GM19035 (cell line): ENCODE measurements at regions not wholly inside any gene's neighbourhood (a gene's known extent, or its start where the extent isn't known, plus 50 kb on each side); places are given as distances from the start of the nearest gene placed in this dataset.
"Not testable (repeated sequence)": the region's sequence is repeated elsewhere in the genome, so short reads cannot be mapped to it uniquely, and the experiment has no call there.

Experiments used
- ATAC-seq: cut with Tn5 transposase; IDR thresholded peaks from one replicate; pipeline ENCODE4 v1.9.1; 2021; ENCODE audit not compliant: unreplicated experiment

DNA sequence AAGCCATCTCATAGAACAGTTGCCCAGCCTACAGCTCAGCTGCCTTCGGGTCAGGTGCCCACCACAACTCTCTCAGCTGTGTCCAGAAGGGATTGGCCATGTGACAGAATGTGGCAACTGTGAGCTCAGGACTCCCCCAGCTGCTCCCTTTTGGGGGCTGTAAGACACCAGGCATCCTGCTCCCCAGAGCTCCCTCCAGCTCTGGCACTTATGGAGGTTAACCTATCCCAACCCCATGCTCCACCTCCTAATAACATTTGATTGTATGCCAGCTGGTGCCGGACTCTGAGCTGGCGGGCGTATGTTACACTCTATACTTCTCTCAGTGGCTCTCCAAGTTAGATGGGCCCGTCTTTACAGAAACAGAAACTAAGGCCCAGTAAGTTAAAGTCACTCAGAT lies 222.8 kb downstream of the FAM43A start:
- no peak for ATAC-seq

DNA sequence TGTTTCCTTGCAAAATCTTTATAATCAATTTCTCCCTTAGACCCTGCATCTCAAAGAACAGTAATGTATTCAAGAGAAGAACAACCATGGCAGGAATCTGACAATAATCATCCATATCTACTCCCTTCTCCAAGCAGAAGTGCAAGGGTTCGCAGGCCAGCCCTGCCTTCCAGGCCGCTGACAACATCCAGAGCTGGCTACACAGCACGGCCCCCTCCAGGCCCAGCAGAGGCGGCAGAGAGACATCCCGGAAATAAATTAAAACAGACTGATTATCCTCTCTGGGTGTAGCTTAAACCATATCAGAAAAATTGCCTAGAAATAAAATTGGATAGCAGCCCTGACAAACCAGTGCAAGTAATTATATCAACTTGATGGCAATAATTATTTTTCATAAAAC lies 223.3 kb downstream of the FAM43A start:
- no peak for ATAC-seq

- ATAC-seq, result no peak
Measured at GRCh38 chr3:194910414-194910984, 224.8 kb downstream of the FAM43A start.

- no peak for ATAC-seq
Measured at GRCh38 chr3:194913316-194913715, 227.6 kb downstream of the FAM43A start.

DNA sequence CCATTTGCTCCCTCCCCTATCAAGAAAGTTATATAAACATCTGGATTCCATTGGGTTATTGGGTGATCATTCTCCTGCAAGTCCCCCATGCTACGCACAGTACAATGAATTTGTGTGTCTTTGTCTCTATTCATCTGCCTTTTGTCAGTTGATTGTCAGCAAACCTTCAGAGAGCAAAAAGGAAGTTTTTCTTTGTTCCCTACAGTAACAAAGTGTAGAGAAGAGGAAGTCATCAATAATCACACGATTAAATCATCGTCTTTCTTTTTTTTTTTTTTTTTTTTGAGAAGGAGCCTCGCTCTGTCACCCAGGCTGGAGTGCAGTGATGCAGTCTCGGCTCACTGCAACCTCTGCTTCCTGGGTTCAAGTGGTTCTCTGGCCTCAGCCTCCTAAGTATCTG lies 239.2 kb downstream of the FAM43A start:
- not testable (repeated sequence) for ATAC-seq

GRCh38 chr3:194925614-194926013 lies 239.9 kb downstream of the FAM43A start:
- no peak for ATAC-seq

DNA sequence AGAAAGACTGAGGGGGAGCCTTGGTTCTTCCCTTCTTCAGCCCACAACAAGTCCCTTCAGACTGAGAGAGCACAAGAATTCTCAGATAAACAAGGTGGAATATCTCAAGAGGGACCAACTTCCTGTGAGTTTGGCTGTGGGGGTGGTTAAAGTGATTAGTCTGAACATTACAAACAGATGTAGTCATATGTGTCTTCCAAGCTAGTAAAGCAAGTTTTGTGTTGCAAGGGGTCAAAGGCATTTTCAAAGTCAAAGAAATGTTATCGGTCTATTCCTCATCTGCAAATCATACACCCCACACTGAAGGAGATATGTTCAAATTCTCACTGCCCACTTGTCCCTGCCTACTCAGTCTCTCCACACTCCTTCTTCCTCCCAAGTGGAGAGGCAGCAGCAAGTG lies 242.5 kb downstream of the FAM43A start:
- ATAC-seq, result no peak

DNA sequence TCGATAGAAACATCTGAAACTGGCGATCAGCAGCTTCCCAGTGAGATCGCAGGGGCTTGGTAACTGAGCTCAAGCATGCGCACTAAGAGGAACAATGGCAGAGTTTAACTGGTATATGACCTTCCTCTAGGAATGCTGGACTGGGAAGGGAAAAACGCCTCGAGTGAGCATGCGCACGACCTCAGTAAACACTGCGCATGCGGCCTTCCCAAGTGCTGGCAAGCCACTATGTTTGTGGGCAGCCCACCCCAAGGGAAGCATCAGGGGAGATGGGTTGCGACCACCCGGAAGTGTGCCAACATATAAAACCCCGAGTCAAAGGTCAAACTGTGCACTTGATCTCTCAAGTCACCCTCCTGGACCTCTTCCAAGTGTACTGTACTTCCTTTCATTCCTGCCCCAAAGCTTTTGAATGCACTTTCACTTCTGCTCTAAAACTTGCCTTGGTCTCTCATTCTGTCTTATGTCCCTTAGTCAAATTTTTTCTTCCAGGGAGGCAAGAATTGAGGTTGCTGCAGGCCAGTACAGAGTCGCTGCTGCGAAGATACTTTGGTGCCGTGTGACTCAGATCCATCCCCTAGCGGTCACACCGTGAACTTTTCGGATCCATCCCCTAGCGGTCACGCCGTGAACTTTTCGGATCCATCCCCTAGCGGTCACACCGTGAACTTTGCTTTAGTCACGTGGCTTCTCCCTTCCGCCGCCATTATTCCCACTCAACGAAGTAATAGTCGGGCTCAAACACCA lies 243.3 kb downstream of the FAM43A start:
- ATAC-seq, result no peak

DNA sequence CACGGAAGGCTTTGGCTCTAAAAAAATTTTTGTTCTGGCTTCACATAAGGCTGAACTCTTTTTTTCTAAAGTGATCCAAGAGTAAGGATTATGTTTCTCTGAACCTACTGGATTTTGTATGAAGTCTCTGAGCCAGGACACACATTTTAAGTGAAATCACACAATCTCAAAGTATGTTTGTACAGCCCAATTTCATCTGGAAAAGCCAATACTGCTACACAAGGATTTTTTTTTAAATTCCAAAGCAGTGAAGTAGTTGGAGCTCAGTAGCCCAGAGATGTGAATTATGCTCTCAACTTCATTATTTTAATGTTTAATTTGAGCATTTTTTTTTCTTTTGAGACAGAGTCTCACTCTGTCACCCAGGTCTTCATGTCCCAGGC lies 243.9 kb downstream of the FAM43A start:
- no peak for ATAC-seq

GRCh38 chr3:194930377-194931204 lies 244.9 kb downstream of the FAM43A start:
- ATAC-seq, result no peak

DNA sequence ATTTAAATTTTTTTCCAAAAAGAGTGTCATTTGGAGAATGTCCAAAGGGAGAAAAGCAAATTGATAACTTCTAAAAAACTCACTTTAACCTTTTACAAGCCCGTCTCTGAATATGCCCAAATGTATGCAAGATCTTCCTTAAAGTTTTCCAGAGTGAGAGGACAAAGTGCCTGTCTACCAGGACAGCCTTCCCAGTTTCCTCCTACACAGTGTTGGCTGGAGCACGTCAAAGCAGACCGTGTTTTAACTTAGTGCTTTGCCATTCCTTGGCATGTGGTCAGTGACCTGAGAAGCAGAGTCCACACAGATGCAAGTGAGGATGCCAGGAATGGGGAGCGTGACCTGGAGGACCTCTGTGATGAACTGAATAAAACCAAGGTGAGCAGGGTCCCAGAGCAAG lies 245.7 kb downstream of the FAM43A start:
- no peak for ATAC-seq

DNA sequence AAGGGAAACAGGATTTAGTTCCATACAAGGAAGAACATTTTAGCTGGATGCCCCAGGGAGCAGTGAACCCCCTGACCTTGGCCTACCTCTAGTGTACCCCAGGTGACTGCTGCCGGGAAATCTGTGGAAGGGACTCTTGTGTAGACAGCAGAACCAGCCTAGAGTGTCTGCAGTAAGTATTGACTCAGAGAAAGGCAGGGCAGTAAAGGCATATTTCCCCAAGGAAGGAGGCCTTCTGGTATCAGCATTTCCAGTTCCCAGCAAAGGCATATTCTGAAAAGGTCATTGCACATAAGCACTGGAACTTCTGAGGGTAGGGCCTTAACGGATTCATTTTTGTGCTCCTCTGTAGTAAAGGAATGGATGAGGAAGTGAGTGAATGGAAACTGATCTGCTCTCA lies 246.2 kb downstream of the FAM43A start:
- no peak for ATAC-seq

DNA sequence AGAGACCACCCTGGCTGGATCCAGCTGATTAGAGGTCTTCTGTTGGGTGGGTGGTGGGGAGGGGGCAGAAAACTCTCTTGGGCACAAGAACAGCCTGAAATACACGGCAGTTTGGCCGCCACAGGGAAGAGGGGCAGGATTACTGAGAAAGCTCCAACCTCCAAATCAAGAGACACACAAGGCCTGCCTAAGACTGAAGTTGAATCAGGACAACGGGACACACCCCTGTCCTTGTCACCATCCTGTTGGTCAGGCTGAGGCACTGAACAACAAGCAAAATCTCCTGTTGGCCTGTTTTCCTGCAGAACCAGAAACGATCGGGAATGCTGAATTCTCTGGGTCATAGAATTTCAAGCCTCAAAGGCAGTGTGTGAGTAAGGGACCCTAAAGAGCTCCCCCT lies 247.8 kb downstream of the FAM43A start:
- no peak for ATAC-seq

DNA sequence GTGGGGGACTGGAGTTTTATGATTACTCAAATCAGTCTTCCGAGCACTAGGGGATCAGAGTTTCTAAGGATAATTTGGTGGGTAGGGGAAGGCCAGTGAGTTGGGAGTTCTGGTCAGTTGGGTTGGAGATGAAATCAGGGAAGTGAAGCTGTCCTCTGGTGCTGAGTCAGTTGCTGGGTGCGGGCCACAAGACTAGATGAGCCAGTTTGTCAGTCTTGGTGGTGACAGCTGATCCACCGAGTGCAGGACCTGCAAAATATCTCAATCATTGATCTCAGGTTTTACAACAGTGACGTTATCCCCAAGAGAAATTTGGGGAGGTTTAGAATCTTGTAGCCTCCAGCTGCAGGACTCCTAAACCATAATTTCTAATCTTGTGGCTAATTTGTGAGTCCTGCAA lies 249.4 kb downstream of the FAM43A start:
- ATAC-seq, result no peak

DNA sequence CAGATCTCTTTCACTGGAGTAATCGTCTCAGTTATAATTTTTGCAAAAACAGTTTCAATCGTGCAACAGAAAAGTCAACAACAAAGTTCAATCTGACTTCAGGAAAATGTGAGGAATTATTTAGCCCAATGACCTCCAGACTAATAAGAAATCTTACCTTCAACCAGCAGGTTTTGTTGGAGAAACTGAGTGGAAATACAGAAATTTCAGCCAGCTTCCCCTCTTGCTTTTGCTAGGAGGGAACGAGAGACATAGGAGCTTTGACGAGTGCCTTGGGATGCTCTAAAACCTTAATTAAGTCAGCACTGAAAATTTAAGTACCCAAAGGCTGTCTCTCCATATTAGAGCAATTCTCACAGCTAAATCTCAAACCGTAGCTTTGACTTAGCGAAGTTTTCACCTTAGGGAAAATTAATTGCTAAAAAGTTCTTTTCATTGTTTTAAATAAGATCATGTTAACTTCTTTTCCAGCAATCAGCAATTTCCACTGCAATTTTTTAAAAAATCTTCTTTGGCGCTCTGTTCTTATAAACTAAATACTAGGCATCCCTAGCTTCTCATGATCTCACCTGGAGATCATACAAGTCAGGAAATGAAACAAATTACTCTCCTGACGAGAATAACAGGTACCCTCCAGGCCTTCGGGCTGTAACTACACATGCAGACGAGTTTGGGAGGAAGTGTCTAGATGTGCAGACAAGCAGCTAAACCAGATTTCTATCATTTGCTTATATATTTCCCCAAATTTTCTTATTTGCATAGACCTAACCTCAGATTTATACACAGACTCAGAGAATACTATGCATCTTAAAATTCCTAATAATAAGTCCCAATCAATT lies 250.2 kb downstream of the FAM43A start:
- ATAC-seq, result no peak

GRCh38 chr3:194936659-194937058 lies 251.0 kb downstream of the FAM43A start:
- ATAC-seq, result no peak

GRCh38 chr3:194937144-194937543 lies 251.5 kb downstream of the FAM43A start:
- ATAC-seq, result no peak

DNA sequence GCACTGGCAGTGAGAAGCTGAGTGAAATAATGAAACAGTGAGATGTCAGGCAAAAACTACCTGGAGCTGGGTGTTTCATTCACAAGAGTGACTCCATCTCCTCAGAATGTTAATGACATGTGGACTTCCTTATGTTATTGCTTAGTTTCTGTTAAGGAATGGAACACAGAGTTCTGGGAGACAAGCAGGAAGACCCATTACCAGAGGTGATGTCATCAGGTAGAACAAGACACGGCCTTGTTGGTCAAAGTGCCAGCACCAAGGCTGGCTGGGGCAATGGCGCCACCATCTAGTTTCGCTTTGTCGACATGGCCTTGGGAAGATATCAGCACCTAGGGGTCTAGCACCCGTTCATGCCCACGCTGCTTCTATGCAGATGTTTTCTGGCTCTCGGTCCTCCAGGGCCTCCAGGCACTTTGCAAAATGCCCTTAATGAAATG lies 252.2 kb downstream of the FAM43A start:
- ATAC-seq, result no peak

- ATAC-seq, result no peak
Measured at GRCh38 chr3:194938845-194939531, 253.3 kb downstream of the FAM43A start.

- no peak for ATAC-seq
Measured at GRCh38 chr3:194939532-194939909, 253.8 kb downstream of the FAM43A start.
